ENCODE measurements at regions not wholly inside any gene's neighbourhood (a gene's known extent, or its start where the extent isn't known, plus 50 kb on each side); places are given as distances from the start of the nearest gene placed in this dataset.

DNA sequence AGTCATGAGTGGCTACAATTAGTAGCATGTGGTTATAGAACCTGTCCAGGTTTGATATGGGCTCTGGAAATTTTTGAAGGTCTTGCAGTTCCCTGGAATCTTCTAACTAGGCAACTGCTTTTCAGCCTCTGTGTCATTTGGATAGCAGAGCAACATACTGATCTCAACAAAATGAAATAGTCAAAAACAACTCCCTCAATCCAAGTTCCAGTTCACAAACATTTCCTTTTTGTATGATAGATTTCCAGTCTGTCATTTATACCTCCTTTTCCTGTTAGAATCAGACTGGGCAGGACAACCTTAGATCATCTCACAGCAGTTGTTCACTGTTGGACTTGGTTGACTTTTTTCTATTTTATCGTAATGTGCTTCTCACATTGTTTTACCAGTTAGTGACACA, 442.1 kb upstream of the PDE3A start:
- TF ChIP-seq, protein P1, sequence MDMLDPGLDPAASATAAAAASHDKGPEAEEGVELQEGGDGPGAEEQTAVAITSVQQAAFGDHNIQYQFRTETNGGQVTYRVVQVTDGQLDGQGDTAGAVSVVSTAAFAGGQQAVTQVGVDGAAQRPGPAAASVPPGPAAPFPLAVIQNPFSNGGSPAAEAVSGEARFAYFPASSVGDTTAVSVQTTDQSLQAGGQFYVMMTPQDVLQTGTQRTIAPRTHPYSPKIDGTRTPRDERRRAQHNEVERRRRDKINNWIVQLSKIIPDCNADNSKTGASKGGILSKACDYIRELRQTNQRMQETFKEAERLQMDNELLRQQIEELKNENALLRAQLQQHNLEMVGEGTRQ (CRISPR knock-in tag; IDR thresholded peaks at IDR 0.05): no peak
- TF ChIP-seq, protein P2, sequence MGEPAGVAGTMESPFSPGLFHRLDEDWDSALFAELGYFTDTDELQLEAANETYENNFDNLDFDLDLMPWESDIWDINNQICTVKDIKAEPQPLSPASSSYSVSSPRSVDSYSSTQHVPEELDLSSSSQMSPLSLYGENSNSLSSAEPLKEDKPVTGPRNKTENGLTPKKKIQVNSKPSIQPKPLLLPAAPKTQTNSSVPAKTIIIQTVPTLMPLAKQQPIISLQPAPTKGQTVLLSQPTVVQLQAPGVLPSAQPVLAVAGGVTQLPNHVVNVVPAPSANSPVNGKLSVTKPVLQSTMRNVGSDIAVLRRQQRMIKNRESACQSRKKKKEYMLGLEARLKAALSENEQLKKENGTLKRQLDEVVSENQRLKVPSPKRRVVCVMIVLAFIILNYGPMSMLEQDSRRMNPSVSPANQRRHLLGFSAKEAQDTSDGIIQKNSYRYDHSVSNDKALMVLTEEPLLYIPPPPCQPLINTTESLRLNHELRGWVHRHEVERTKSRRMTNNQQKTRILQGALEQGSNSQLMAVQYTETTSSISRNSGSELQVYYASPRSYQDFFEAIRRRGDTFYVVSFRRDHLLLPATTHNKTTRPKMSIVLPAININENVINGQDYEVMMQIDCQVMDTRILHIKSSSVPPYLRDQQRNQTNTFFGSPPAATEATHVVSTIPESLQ (CRISPR knock-in tag; IDR thresholded peaks at IDR 0.05): no peak
- TF ChIP-seq, protein P3, sequence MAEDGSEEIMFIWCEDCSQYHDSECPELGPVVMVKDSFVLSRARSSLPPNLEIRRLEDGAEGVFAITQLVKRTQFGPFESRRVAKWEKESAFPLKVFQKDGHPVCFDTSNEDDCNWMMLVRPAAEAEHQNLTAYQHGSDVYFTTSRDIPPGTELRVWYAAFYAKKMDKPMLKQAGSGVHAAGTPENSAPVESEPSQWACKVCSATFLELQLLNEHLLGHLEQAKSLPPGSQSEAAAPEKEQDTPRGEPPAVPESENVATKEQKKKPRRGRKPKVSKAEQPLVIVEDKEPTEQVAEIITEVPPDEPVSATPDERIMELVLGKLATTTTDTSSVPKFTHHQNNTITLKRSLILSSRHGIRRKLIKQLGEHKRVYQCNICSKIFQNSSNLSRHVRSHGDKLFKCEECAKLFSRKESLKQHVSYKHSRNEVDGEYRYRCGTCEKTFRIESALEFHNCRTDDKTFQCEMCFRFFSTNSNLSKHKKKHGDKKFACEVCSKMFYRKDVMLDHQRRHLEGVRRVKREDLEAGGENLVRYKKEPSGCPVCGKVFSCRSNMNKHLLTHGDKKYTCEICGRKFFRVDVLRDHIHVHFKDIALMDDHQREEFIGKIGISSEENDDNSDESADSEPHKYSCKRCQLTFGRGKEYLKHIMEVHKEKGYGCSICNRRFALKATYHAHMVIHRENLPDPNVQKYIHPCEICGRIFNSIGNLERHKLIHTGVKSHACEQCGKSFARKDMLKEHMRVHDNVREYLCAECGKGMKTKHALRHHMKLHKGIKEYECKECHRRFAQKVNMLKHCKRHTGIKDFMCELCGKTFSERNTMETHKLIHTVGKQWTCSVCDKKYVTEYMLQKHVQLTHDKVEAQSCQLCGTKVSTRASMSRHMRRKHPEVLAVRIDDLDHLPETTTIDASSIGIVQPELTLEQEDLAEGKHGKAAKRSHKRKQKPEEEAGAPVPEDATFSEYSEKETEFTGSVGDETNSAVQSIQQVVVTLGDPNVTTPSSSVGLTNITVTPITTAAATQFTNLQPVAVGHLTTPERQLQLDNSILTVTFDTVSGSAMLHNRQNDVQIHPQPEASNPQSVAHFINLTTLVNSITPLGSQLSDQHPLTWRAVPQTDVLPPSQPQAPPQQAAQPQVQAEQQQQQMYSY (CRISPR knock-in tag; IDR thresholded peaks at IDR 0.05): no peak
- TF ChIP-seq, protein P4, sequence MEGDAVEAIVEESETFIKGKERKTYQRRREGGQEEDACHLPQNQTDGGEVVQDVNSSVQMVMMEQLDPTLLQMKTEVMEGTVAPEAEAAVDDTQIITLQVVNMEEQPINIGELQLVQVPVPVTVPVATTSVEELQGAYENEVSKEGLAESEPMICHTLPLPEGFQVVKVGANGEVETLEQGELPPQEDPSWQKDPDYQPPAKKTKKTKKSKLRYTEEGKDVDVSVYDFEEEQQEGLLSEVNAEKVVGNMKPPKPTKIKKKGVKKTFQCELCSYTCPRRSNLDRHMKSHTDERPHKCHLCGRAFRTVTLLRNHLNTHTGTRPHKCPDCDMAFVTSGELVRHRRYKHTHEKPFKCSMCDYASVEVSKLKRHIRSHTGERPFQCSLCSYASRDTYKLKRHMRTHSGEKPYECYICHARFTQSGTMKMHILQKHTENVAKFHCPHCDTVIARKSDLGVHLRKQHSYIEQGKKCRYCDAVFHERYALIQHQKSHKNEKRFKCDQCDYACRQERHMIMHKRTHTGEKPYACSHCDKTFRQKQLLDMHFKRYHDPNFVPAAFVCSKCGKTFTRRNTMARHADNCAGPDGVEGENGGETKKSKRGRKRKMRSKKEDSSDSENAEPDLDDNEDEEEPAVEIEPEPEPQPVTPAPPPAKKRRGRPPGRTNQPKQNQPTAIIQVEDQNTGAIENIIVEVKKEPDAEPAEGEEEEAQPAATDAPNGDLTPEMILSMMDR (IDR thresholded peaks at IDR 0.05): no peak
- TF ChIP-seq NR1H2 (CRISPR knock-in tag; IDR thresholded peaks at IDR 0.05) (no peak), FOXK1 (CRISPR knock-in tag; IDR thresholded peaks at IDR 0.05) (no peak), ATF1 (CRISPR knock-in tag; IDR thresholded peaks at IDR 0.05) (no peak), CREB1 (CRISPR knock-in tag; IDR thresholded peaks at IDR 0.05) (no peak), TCF7 (CRISPR knock-in tag; IDR thresholded peaks at IDR 0.05; ENCODE audit: low read depth) (no peak), SP1 (CRISPR knock-in tag; conservative IDR thresholded peaks at IDR 0.05) (no peak), TEAD1 (CRISPR knock-in tag; IDR thresholded peaks at IDR 0.05) (no peak)
- TF ChIP-seq, protein P5, sequence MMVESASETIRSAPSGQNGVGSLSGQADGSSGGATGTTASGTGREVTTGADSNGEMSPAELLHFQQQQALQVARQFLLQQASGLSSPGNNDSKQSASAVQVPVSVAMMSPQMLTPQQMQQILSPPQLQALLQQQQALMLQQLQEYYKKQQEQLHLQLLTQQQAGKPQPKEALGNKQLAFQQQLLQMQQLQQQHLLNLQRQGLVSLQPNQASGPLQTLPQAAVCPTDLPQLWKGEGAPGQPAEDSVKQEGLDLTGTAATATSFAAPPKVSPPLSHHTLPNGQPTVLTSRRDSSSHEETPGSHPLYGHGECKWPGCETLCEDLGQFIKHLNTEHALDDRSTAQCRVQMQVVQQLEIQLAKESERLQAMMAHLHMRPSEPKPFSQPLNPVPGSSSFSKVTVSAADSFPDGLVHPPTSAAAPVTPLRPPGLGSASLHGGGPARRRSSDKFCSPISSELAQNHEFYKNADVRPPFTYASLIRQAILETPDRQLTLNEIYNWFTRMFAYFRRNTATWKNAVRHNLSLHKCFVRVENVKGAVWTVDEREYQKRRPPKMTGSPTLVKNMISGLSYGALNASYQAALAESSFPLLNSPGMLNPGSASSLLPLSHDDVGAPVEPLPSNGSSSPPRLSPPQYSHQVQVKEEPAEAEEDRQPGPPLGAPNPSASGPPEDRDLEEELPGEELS (CRISPR knock-in tag; IDR thresholded peaks at IDR 0.05): no peak
- TF ChIP-seq, protein P6, sequence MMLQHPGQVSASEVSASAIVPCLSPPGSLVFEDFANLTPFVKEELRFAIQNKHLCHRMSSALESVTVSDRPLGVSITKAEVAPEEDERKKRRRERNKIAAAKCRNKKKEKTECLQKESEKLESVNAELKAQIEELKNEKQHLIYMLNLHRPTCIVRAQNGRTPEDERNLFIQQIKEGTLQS (CRISPR knock-in tag; conservative IDR thresholded peaks at IDR 0.05): no peak
- TF ChIP-seq, protein P7, sequence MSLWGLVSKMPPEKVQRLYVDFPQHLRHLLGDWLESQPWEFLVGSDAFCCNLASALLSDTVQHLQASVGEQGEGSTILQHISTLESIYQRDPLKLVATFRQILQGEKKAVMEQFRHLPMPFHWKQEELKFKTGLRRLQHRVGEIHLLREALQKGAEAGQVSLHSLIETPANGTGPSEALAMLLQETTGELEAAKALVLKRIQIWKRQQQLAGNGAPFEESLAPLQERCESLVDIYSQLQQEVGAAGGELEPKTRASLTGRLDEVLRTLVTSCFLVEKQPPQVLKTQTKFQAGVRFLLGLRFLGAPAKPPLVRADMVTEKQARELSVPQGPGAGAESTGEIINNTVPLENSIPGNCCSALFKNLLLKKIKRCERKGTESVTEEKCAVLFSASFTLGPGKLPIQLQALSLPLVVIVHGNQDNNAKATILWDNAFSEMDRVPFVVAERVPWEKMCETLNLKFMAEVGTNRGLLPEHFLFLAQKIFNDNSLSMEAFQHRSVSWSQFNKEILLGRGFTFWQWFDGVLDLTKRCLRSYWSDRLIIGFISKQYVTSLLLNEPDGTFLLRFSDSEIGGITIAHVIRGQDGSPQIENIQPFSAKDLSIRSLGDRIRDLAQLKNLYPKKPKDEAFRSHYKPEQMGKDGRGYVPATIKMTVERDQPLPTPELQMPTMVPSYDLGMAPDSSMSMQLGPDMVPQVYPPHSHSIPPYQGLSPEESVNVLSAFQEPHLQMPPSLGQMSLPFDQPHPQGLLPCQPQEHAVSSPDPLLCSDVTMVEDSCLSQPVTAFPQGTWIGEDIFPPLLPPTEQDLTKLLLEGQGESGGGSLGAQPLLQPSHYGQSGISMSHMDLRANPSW (CRISPR knock-in tag; conservative IDR thresholded peaks at IDR 0.05; ENCODE audit: low read depth): no peak
